ENCODE measurements at regions not wholly inside any gene's neighbourhood (a gene's known extent, or its start where the extent isn't known, plus 50 kb on each side); places are given as distances from the start of the nearest gene placed in this dataset.
"Not testable (repeated sequence)": the region's sequence is repeated elsewhere in the genome, so short reads cannot be mapped to it uniquely, and the experiment has no call there.

DNA sequence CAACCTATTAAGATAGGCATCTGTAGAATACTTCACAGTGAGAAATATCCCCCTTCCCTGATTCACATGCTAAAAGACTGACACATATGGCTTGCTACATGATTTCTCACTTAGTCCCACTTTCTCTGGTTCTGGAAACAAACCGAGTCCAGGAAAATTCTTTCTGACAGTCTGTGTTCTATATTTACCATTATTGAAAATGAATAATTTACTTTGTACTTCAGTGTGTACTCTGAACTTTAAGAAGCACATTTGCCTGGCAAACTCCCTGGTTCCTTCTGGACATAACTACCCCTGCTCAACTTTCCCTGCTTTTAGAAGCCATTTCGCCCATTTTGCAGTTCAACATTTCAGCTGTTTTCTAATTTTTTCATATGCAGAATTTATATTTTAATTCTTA is 53.6 kb downstream of the APCS start:
- DNase-seq (ENCODE audit: low read depth): no peak

DNA sequence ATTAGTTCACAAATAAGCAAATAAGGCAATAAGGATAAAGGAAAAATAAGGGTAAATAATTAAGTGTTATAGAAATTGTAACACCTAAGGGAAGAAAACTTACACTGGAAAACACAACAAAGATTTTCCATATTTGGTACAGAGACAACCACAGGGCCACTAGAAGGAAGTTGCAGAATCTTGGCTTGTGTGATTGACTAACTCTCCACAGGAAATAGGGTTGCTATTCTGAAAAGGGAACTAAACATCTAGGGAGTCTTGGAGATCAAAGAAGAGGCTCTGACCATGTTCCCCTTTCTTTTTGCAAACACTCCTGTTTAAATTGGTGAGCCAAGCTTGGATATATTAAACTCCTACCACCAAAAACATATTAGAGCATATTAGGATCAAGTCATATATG is 59.1 kb downstream of the APCS start:
- DNase-seq (ENCODE audit: low read depth): no peak

DNA sequence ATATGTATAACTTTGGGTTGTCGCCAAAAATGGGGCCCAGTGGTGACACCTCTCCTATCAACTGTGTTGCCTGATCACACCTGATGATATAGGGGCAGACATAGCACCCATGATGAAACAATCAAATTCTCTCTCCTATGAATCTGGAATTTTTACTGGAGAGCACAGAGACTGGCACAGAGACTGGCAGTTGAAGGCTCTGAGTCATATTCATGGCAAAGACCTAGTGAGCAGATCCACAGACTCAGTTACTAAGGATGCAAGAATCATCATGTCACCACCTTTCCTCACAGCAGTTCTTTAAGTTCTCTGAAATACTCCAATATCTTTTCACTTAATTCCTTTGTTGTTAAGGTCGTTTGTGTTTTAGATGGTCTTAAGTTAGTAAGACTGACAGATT is 60.0 kb downstream of the APCS start:
- no peak for DNase-seq (ENCODE audit: low read depth)

DNA sequence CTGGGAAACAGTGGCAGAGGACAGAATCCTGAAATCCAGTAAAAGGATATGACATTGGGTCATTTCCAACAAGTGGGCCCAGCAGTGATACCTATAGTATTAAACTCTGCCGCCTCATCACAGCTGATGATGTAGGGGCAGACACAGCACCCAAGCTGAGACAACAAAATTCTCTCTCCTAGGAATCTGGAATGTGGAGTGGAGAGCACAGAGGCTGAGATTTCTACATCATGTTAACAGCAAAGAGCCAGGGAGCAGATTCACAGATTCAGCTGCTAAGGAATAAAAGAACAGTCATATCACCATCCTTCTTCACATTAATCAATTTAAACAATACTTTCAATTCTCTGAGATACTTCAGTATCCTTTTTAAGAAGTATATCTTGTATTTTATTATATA is 61.9 kb downstream of the CRP start:
- DNase-seq (ENCODE audit: low read depth): no peak

DNA sequence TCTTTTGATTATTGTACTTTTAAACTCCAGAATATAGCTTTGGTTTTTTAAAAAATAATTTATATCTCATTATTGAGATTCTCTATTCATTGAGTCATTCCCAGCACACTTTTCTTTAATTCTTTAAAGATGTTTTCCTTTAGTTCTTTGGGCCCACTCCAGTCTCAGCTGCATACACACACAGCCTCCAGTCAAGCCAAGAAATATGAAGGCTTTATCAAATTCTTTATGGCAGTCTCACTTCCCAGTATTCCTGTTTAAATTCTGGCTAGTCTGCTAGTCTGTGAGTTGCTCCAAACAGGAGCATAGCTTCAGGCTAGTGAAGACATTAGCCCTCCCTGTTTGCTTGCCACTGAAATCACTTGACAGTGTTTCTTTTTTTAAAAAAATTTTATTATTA is 61.2 kb downstream of the CRP start:
- peak; percentile 16 for DNase-seq (ENCODE audit: low read depth)

DNA sequence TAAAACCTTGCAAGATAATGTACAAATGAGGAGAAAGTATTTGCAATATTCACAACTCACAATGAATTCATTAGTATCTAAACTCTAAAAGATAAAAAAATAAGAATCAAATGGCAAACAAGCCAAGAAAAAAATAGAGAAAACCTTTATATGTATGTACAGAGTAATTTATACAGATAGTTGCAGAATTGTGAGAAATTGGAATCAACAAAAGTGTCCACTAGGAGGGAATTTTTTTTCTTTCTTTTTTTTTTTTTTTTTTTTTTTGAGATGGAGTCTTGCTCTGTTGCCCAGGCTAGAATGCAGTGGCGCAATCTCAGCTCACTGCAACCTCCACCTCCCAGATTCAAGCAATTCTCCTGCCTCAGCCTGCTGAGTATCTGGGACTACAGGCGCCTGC is 56.9 kb downstream of the CRP start:
- not testable (repeated sequence) for DNase-seq (ENCODE audit: low read depth)
